ENCODE measurements at regions not wholly inside any gene's neighbourhood (a gene's known extent, or its start where the extent isn't known, plus 50 kb on each side); places are given as distances from the start of the nearest gene placed in this dataset.

- no peak for TF ChIP-seq CTCF (IDR thresholded peaks at IDR 0.05)
- TF ChIP-seq POLR2AphosphoS5 (IDR thresholded peaks at IDR 0.05) = no peak
- TF ChIP-seq POLR2A (IDR thresholded peaks at IDR 0.05) = no peak
- no peak for TF ChIP-seq EP300 (IDR thresholded peaks at IDR 0.05)
Measured at GRCh38 chr3:164677317-164677716, 401.0 kb downstream of the SI start.

Measured in gastroesophageal sphincter (tissue), 3 donors.